Right atrium auricular region (tissue), 2 donors: ENCODE measurements at regions not wholly inside any gene's neighbourhood (a gene's known extent, or its start where the extent isn't known, plus 50 kb on each side); places are given as distances from the start of the nearest gene placed in this dataset.

Source experiments
- DNase-seq: peaks from one replicate; pipeline ENCODE4 v3.0.0-alpha.2; 2019; ENCODE audit warnings: low spot score
- H3K27ac ChIP-seq, 2 donors: fragments of 200-600 bp; sonication (generic); 1 replicate in 1 of 2; 2 replicates in 1 of 2; pipeline ENCODE4 v1.5.1; 2016 to 2019
- H3K27me3 ChIP-seq, 2 donors: fragments of 200-600 bp; sonication (generic); one replicate each; pipeline versions ENCODE4 v1.5.1 to v1.6.0; 2017 to 2019
- H3K36me3 ChIP-seq: fragments of 200-600 bp; sonication (generic); one replicate; pipeline ENCODE4 v1.5.1; 2016
- H3K4me1 ChIP-seq, 2 donors: fragments of 200-600 bp; sonication (generic); one replicate each; pipeline versions ENCODE4 v1.5.1 to v1.6.0; 2017 to 2019
- H3K4me3 ChIP-seq, 2 donors: fragments of 200-600 bp; sonication (generic); 1 replicate in 1 of 2; 2 replicates in 1 of 2; pipeline ENCODE4 v1.5.1; 2017 to 2019; ENCODE audit warnings: mild to moderate bottlenecking in 1 of 2, moderate library complexity in 1 of 2
- H3K9me3 ChIP-seq, 2 donors: fragments of 200-600 bp; sonication (generic); one replicate each; pipeline ENCODE4 v1.5.1; 2019
- TF ChIP-seq, protein P1 (sequence below), 2 donors: fragments of 200-600 bp; sonication (generic); IDR thresholded peaks; one replicate each; pipeline ENCODE4 v1.5.1; 2019; ENCODE audit warnings: antibody characterized with exemption in 2 of 2

DNA sequence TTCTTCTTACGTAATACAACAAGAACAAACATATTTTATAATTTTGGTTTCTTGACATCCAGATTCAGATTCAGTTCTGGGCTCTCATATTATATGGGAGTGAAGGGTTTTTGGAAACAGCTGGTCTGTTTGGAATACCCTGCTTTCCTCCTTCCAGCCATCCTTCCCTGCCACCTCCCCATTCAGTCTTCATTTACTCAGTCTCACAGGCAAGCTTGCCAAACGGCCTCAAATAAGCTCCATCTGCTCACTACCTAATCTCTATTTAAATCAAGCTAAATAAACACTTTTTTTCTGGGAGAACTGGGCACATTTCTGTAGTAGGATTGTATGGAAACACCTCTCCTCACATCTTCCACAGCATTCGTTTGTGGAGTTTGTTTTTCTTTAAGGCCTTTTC lies 147.5 kb downstream of the RND3 start:
- no peaks in the 10 kb centered on the region for H3K4me1 ChIP-seq
- TF ChIP-seq, protein P1, sequence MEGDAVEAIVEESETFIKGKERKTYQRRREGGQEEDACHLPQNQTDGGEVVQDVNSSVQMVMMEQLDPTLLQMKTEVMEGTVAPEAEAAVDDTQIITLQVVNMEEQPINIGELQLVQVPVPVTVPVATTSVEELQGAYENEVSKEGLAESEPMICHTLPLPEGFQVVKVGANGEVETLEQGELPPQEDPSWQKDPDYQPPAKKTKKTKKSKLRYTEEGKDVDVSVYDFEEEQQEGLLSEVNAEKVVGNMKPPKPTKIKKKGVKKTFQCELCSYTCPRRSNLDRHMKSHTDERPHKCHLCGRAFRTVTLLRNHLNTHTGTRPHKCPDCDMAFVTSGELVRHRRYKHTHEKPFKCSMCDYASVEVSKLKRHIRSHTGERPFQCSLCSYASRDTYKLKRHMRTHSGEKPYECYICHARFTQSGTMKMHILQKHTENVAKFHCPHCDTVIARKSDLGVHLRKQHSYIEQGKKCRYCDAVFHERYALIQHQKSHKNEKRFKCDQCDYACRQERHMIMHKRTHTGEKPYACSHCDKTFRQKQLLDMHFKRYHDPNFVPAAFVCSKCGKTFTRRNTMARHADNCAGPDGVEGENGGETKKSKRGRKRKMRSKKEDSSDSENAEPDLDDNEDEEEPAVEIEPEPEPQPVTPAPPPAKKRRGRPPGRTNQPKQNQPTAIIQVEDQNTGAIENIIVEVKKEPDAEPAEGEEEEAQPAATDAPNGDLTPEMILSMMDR (IDR thresholded peaks at IDR 0.05) = no peak
- no peak overlapping the region for H3K4me3 ChIP-seq
- H3K9me3 ChIP-seq = no peaks in the 10 kb centered on the region
- H3K36me3 ChIP-seq = no peaks in the 10 kb centered on the region
- no peak overlapping the region for H3K27ac ChIP-seq
- H3K27me3 ChIP-seq = no peaks in the 10 kb centered on the region
- DNase-seq = no peak

DNA sequence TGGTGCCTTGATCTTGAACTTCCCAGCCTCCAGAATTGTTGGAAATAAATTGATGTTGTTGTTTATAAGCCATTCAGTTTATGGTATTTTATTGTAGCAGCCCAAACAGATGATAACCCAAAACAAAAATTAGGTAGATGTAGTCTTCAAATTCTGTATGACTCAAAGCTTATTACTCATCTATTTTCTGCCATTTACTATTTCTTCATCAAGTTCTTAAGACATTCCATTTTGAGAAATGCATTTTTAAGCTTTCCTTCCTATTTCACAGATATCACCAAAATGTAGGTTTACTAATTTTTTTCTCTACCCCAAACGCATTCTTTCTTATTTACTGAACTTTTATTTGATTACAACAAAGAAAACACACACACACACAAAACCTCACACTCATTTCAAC lies 148.2 kb downstream of the RND3 start:
- Histone ChIP-seq H3K27ac (no peak overlapping the region), H3K27me3 (no peaks in the 10 kb centered on the region), H3K4me3 (no peak overlapping the region), H3K4me1 (no peaks in the 10 kb centered on the region), H3K36me3 (no peaks in the 10 kb centered on the region), H3K9me3 (no peaks in the 10 kb centered on the region)
- DNase-seq = no peak
- TF ChIP-seq, protein P1 (IDR thresholded peaks at IDR 0.05) = no peak

DNA sequence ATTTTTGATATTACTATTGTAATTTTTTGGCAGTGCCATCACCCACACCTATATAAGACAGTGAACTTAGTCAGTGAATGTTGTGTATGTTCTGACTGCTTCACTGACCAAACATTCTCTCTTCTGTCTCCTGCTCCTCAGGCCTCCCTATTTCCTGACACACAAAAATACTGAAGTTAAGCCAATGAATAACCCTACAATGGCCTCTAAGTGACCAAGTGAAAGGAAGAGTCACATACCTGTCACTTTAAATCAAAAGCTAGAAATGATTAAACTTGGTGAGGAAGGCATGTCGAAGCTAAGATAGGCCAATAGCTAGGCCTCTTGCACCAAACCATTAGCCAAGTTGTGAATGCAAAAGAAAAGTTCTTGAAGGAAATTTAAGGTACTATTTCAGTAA lies 151.9 kb downstream of the RND3 start:
- no peaks in the 10 kb centered on the region for H3K4me1 ChIP-seq
- H3K4me3 ChIP-seq = no peak overlapping the region
- TF ChIP-seq, protein P1 (IDR thresholded peaks at IDR 0.05) = no peak
- no peaks in the 10 kb centered on the region for H3K27me3 ChIP-seq
- H3K36me3 ChIP-seq = no peaks in the 10 kb centered on the region
- H3K27ac ChIP-seq = no peak overlapping the region
- no peaks in the 10 kb centered on the region for H3K9me3 ChIP-seq
- DNase-seq = no peak

DNA sequence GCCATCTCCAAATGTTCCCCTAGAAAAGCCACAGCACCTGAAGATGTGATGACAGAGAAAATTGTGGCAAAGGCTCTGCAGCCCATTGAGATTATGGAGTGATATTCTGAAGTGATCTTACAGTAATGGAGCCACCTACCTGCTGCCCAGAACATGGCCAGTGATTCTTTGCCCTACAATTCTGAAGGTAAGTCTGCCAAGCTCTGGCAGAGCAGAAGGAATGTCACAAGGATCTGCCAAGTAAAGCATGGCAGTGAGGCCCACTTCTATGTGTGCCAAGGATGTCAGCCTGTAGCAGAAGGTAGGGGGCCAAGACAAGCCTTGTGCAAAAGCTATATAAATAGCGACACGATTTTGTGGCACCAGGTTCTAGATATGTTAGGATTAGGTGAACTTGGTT lies 155.1 kb downstream of the RND3 start:
- DNase-seq = no peak
- Histone ChIP-seq H3K4me3 (no peak overlapping the region), H3K4me1 (no peaks in the 10 kb centered on the region), H3K36me3 (no peaks in the 10 kb centered on the region), H3K9me3 (no peaks in the 10 kb centered on the region), H3K27me3 (no peaks in the 10 kb centered on the region), H3K27ac (no peak overlapping the region)
- TF ChIP-seq, protein P1 (IDR thresholded peaks at IDR 0.05) = no peak

DNA sequence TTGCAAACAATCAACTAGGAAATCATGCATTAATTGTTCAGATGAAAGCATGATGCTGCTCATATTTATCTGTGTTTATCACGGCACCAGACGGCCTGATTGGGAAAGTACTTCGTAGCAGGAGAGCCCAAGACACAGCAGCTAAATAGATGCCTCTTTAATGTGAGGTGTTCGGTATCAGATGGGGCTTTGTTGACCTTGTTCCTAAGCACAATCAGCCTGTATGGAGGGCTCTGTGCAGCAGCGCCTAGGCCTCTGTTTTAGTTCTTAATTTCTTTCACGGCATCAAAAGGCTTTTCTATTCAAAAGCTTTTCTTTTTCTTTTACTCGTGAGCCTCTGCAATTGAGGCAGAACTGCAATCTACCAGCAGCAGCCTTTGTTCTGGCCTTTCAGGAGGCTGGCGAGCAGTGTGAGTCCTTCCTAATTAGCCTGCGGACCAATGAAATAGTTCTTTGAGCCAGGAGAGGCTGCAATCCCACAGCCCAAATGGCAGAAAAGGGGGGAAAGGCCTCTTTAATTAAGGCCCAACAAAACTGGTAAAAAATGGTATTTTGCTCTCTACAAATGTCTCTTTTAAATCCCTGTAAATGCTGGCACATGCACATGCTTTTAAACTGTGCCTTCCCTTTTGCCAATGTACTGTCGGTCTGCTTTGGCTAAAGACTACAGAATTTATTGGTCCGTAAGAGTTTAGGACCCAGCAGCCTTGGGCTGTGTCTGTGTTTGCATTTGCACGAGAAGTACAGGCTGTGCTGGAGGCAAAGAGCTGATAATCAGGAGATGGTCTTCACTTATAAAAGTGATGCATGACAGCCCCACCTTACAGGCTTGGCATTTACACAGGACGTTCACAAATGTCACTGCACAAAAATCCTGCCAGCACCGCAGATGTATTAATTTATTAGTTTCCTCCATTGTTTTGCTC lies 159.6 kb downstream of the RND3 start:
- H3K4me3 ChIP-seq = no peak overlapping the region
- TF ChIP-seq, protein P1 (IDR thresholded peaks at IDR 0.05) = no peak
- no peaks in the 10 kb centered on the region for H3K36me3 ChIP-seq
- no peaks in the 10 kb centered on the region for H3K27me3 ChIP-seq
- no peaks in the 10 kb centered on the region for H3K9me3 ChIP-seq
- no peak overlapping the region for H3K27ac ChIP-seq
- no peaks in the 10 kb centered on the region for H3K4me1 ChIP-seq
- DNase-seq = no peak
